Endometrium (tissue), 2 donors: ENCODE measurements at regions not wholly inside any gene's neighbourhood (a gene's known extent, or its start where the extent isn't known, plus 50 kb on each side); places are given as distances from the start of the nearest gene placed in this dataset.
A peak's percentile ranks its signal among the peaks of the same experiment; 100 is the strongest.
"Not testable (repeated sequence)": the region's sequence is repeated elsewhere in the genome, so short reads cannot be mapped to it uniquely, and the experiment has no call there.

Experiments used
- FAIRE-seq: peaks from 2 replicates; lab custom pipeline; 2012; peaks lifted over from hg19 to GRCh38; lab: Jason Lieb, UNC
- donor health status: control.
- donor health status: control.

DNA sequence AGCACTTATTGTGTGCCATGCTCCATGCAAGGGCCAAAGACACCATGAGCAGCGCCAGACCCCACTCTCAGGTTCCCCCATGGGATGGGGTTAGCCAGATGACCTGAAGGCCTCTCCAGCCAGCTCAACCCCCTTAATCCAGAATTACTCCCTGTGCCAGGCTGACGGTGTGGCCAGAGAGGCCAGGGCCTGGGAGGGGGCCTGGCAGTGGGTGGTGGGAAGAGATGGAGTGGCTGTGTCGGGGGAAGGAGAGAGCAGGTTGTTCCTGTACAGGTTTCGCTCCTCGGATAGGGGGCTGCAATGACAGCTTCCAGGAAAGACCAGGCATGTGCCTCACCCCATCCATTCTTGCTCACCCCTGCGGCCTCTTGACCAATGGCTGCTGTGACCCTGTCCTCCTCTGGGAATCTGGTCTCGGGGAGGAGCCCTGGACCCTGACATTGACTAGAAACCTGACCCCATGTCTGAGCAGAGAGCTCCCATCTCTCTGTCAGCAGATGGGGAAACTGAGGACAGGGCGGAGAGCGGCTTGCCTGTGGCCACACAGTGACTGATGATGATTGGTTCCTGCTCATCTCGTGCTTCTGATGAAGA, 345.3 kb downstream of the MATN1 start:
- FAIRE-seq, result no peak

DNA sequence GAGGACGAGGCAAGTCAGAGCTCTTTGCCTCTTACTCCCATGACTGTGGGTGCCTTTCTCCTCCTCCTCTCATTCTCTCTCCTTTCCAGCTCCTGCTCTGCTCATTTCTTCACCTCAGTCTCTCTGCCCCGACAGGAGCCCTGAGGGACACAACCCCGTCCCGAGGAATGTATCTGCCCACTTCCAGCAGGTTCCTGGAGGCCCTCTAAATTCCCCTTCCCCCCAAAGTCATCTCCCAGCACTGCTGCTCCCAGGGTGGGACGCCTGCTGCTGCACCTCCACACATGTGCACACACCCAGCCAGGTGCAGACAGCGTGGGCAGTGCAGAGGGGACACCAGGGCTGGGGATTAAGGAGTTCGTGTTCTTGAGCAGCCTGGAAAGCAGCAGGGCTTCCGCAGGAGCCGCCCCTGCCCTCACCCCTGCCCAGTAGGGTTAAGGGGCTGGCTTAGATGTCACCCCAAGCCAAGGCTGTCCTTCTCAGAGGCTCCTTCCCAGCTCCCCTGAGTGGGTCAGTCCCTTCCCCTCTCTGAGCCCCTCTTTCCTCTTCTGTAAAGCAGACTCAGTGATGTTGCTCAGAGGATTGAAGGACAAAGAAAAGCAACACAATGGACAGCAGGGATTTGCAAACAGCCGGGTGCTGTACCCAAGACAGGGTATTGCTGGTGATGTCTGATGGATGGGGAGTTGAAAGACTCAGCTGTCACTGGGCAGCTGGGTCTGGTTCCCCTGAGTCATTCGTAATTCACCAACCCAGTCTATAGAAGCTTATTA, 346.0 kb downstream of the MATN1 start:
- FAIRE-seq, result no peak

DNA sequence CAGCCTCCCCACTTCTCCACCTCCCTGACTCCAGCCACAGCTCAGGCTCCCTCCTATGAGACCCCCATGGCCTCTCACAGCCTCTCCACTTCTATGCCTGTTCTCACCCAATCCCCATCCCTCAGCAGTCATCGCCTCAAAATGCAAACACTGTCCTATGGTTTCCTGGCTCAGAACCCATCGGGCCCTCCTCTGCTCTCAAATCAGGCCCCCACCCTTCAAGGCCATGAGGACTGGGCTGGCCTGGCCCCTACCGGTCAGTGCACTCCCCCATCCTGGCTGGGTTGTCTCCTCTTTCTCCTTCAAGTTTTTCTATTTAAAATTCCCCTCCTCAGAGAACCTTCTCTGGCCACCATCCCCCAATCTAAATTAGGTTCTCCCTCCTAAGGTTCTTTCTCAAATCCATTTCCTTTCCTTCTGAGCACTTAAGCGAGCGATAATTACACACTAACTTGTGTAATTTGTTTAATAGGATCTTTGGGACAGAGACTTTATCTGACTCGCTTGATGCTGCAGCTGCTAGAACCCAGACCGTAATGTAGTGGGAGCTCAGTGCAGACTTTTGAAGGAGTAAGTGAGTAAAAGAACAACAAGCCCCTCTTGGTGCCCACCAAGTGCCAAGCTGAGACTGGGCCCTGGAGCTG, 347.2 kb downstream of the MATN1 start:
- FAIRE-seq, result no peak

DNA sequence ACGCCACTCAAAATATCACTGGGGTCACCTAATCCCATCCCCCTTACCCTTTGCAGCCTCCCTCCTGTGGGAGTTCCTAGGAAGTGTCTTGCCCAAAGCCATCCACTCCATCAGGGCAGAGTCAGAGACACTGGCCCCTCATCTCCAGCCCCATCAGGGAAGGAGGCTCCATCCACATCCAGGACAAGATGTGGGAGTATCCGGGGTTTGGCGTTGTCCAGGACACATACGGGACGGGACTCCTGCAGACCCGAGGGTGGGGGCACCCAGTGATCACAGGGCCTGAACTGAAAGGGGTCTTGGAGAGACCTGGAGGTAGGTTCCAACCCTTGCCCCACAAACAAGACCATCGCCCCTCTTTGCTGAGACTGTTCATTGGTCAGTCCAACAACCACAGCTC, 348.2 kb downstream of the MATN1 start:
- no peak for FAIRE-seq

DNA sequence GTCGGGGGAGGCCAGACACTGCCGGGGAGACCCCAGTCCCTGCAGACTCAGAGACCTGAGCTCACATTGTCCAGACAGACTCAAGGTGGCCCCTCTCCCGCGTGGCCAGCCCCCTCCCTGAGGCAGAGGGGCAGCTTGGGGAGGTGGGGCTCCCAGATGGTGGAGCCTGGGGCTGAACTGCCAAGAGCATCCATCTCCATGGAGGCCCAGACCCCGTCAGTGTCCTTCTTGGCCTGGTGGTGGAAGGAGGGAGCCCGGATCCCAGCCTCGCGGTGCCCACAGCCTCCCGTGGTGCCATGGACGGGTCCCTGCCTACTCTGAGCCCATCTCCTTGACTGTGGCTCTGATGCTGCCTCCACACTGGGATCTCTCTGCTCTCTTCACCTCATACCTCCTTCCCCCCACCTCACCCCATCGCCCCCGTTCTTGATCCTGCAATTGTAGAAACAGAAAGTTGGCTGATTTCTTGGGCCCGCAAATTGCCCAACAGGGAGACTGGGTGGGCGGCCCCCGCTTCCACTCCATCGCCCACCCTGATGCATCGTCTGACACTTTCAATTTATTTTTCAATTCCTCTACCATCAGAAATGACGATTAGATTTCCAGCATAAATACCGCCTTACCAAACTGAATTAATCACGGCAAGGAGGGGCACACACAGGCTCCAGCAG, 348.9 kb downstream of the MATN1 start:
- no peak for FAIRE-seq

DNA sequence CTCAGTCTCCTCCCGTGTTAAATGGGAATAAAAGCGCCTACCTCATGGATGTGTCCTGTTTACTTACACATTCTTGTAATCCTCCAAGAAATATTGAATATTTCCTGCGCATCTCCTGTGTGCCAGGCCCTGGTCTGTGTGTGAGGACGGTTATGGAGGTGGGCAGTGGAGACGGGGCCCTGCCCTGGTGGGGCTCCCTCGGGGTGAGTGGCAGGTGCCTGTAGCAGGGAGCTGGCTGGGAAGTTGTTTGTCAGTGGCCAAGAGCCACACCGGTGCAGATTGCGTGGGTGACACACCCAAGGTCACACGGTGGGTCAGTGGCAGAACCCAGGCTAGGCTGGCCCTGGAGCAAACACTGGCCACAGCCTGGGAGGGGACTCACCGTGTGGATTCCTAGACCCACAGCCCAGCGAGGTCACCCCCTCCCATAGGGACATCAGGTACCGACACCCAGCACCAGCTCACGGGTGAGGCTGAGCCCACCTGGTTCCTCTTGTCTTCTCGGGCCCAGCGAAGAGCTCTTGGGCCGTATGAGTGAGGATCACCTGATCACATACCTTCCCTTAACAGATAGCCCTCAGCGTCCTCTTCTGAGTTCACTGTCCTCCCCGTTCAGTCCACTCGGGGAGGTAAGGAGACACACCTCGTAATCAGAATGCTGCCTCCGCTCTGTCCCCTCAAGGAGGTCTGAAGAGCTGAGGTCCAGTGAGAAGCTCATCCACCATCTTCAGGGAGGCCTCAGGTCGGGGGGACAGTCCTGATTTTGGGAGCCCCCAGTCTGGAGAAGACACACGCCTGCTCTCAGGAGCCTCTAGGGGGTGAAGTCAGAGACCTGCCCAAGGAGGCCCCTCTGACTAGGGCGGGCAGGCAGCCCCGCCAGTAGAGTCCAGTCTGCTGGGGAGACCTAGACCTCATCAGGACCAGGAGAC, 349.6 kb downstream of the MATN1 start:
- FAIRE-seq, result no peak

DNA sequence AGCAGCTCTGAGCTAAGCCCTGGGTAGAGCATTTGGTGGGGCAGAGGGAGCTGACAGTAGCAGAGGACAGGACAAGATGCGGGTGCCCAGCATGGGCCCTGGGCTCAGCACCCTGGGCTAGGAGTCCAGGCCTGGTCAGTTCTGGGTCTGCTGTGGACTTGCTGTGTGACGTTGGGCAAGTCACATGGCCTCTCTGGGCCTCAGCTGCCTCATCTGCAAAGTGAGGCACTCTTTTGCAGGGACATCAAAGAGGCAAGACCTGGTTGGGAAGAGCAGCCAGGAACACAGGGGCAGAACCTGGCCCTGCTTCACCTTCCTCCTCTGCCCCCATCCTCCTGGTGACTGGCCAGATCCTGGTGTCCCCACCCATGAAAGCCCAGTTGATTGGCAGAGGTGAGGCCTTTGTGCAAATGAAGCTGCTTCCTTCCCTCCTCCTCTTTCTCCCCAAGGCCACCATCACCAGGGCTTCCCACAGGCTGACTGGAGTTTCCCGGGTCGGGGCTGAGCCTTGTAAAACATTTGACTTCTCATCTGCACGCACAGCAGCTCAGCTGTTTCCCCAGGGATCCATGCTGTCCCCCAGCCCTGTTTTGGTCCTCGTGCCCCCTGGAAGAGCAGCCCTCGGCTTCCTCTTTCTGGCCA, 350.5 kb downstream of the MATN1 start:
- no peak for FAIRE-seq

DNA sequence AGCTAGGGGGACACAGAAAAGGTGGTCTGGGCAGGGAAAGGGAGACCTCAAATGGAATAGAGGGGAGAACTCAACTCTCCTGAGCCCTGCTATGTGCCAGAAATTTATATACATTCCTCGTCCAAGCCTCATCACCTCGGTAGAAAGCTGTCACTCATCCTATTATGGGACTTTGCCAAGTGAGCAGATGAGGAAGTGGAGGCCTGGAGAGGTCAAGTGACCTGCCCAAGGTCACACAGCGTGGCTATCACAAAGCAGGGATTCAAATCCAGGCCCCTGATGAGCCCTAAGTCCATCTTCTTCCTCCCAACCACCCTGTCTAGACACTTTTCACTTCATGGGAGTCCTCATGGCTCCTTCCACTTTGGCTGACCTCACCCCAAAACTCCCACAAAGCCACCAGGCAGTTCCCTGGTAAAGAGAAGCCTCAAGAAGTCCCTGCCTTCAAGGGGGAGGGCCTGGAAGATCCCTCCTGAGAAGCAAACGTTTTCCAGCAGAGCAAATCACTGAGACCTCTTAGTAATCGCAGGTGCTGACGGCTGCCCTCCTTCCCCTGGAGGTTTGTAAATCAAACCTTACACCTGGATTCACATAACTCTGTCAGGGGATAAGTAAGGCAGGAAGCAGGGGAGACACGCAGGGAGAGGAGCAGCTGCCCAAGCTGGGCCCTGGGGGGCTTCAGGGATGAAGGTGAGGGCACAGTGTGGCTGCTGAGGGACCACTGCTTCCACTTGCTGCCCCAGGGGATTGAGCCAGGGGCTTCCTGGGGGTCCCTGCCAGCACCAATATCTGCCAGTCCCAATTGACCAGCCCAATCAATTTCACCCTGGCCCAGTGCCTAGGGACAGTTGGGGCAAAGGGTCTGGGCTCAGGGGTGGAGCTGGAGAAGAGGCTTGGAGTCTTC, 351.2 kb downstream of the MATN1 start:
- no peak for FAIRE-seq

DNA sequence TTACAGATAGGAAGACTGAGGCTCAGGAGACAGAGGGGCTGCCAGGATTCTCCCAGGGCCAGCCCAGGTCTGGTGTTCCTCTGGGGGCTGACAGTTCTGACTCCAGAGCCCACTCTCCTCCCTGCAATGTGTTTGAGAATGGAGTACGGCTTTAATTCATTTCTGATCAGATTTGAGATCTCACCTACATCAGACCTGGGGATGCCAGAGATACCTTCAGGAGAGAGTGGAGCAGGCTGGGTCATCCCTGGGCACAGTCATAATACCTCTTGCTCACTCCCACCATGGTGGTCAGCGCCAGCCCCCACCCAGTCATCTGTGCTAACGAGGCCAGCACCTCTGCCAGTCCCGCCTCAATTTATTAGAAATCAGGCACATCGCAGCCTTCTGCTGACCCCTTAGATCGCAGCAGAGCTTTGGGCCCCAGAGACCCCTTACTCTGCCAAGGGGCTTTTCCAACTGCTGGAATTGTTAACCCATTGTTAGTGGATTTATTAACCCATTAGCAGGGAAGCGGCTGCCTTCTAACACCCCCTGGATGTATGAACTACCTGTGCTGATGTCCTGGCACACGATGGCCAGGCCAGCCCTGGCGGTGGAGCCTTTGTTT, 352.1 kb downstream of the MATN1 start:
- FAIRE-seq, result no peak

DNA sequence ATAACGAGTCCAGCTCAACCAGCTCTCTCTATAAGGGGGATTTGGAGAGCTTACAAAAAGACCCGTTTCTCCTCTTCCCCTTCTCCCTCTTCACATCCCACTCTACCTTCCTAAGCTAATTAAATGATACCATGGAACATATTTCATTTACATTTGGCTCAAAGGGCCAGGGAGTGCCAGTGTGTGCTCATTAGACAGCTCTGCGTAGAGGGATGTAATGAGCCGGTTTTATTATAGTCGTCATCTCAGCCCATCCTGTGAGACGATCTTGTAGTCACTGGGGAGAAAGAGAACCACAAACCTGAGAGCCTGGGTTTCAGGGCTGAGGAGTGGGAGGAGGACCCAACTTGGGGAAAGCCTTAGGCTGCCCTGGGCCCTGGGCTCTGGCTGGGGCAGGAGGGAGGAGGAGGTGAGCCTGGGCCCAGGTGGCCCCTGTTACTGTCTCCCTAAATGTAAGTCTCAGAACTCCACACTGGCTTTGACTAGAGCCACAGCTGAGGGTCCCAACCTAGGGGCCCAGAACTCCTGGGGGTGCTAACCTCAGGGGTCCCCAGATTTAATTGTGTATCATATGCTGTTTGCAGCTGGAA, 354.6 kb downstream of the MATN1 start:
- FAIRE-seq, result no peak

DNA sequence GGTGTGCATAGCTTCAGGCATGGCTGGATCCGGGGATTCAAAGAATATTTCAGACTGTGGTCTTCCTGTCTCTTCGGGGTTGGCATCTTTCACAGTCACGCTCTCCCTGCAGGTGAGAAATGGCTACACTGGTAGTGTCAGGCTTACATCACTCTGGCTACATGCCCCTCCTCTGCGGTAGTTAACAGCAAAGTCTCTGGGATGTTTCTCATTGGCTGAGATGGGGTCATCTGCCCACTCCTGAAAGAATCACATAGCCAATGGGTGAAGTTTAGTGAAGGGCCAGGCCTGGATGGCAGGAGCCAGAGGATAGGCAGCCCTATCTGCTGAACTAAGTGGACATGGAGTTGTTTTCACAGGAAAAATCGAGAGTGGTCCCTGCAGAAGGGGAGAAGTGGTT, 356.5 kb downstream of the MATN1 start:
- FAIRE-seq, result no peak

DNA sequence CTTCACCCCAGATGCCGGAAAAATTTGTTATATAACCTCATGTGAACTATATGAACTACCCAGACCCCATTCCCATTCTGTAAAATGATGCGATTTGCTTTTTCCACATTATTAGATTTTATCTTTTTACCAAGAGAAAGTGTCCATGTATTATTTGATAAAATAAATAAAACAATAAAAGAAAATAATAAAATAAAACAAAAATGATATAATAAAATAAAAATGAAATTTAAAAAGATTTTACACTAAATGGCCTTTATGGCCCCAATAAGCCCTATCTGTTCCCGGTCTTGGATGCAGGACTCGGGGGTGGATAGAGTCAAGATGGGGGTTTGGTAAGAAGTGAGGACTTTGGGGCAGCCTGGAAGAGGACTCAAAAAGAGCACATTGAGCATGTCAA, 357.2 kb downstream of the MATN1 start:
- peak; percentile 31 for FAIRE-seq

DNA sequence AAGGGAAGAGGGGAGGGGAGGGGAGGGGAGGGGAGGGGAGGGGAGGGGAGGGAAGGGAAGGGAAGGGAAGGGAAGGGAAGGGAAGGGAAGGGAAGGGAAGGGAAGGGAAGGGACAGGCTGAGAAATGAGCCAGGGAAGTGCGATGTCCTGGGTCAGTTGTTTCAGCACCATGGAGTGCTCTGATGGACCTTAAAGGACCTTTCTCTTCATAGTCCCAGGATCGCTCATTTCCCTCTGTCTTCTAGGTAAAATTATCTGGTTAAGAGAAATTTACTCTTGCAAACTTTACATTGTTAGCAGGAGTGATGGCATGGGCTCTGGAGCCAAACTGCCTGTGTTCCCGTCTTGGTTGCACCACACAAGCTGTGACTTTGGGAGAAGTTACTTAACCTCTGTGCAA, 357.8 kb downstream of the MATN1 start:
- FAIRE-seq, result no peak

DNA sequence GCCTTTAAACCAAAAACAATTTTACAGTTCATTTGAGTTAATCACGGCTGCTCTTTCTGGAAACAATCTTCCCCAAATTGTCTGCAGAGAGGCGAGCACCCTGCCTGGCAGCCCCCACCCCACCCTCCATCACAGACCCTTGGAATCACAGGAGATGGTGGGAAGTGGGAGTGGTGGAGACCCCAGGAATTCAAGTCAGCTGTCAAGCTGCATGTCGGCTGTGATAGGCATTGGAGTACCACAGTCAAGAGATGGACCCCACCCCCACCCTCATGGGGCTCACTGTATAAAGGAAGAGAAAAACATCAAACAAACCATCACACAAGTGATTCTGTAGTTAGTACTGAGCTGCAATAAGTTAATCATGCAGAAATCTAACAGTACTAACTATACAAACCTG, 360.4 kb downstream of the MATN1 start:
- FAIRE-seq, result no peak

DNA sequence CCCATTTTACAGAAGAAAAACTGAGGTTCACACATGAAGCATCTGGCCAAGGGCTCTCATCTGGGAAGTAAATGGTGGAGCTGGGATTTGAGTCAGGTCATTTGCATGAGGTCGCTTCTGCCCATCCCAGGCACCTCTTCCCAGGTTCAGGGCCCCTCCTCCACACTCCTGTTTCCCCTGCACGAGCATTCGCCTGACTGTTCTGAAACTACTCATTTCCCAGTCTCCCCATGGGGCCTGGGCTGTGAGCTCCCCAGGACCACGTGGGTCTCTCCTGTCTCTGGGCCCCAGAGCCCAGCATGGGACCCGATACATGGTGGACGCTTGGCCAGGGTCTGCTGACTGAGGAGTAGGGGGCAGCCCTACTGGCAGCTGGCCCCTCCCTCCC, 360.8 kb downstream of the MATN1 start:
- FAIRE-seq, result no peak

DNA sequence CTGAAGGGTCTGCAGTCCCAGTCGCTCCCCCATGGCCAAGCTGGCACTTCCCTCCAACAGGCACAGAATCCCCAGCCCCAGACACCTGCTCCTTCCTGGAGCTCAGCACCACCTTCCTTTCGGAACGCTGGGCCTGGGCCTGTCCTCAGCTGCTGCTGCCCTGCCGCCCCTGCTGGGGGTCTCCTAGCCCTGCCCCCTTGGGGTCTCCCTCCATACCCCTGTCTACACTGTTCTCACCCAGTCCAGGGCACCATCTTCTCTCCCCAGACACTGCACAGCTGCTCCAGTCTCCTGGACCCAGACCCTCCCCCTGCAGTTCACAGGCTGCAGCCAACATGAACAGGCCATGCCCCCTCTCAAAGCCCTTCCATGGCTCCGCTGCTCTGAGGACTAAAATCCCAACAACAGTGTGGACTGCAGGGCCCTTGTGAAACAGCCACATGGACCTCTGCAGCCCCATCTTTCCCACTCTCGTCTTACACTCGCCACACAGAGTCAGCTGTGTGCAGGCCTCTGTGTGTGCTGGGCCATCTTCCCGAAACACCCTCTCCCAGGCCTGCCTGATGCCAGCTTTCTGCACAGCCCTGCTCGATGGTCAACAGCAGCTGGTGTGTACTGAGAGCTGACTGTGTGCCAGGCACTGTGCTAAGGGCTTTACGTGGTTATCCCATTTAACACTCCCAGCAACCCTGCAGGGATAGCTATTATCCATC, 361.3 kb downstream of the MATN1 start:
- FAIRE-seq, result not testable (repeated sequence)

DNA sequence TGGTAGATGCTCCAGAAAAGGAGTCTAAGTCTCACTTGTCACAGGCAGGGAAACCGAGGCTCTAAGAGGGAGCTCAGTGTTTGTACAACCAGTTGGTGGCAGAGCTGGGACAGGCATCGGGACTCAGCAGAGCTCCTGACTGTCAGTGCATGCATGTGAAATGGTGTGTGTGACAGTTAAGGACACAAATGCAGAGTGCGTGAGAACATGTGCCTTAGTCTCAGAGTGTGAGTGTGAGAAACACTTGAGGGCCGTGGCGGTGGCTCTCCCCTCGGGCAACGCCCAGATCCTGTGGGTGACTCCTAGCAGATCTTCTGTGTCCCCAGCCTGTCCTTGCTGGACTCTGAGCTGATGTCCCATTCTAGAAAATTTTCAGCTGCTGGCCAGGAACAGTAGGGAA, 362.6 kb downstream of the MATN1 start:
- FAIRE-seq, result no peak

DNA sequence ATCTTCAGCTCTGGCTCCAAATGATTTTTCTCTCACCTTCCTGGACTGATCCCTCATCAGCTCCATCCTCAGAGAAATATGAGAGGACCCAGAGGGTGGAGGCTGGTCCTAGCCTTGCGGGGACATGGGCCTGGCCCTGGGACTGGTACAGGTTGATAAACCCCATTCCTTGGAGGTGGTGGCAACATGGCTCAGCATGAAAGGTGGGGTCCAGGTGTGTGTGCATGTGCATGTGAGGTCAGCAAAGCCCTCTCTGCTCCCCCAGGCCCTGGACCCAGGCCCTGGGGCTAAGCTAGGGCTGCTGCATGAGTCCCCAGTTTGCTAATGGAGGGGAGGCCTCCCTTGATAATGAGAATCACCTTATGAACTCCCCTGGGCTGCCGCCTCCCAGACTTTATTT, 363.1 kb downstream of the MATN1 start:
- FAIRE-seq, result no peak
